ENCODE measurements at regions not wholly inside any gene's neighbourhood (a gene's known extent, or its start where the extent isn't known, plus 50 kb on each side); places are given as distances from the start of the nearest gene placed in this dataset.

DNA sequence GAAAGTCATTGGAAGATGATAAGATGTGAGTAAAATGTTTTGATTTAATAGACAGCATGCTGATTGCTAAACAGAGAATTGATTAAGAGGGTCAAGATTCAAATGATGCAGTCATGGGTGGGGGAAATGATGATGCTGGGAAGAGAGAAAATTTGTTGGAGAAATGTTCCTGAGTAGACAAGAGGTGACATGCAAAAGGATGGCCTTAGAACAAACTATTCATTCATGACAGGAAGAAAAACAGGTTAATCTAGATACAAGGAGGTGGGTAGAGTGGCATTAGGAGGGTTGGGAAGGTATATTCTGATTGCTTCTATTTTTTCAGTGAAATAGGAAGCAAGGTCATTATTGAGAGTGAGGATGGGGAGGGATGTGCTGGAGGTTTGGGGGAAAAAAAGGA, 146.7 kb downstream of the SEM1 start:
- Histone ChIP-seq H2AFZ (replicated peaks) (no peak overlapping the region), H3K4me2 (no peak overlapping the region), H3K79me2 (ENCODE audit: low read depth) (no peaks in the 10 kb centered on the region), H3K9ac (no peak overlapping the region), H3K4me1 (no peaks in the 10 kb centered on the region), H3F3A (ENCODE audit: low read depth) (no peaks in the 10 kb centered on the region), H3K36me3 (no peaks in the 10 kb centered on the region), H4K20me1 (ENCODE audit: low read depth) (no peaks in the 10 kb centered on the region), H3K27ac (no peak overlapping the region), H3K4me3 (no peak overlapping the region), H3K9me3 (ENCODE audit: low read depth) (no peaks in the 10 kb centered on the region), H3K27me3 (no peaks in the 10 kb centered on the region)
- H3K4me1 Mint-ChIP-seq: no peaks in the 10 kb centered on the region
- DNase-seq (ENCODE audit: low spot score): no peak
- no peaks in the 10 kb centered on the region for H3K36me3 Mint-ChIP-seq
- no peak overlapping the region for H3K4me3 Mint-ChIP-seq
- no peaks in the 10 kb centered on the region for H3K9me3 Mint-ChIP-seq
- no peaks in the 10 kb centered on the region for H3K27me3 Mint-ChIP-seq (ENCODE audit: insufficient read depth, low read depth)
- no peak overlapping the region for H3K27ac Mint-ChIP-seq
- no peak for TF ChIP-seq EZH2 (IDR thresholded peaks at IDR 0.05)
- TF ChIP-seq EZH2phosphoT487 (IDR thresholded peaks at IDR 0.05): no peak
- TF ChIP-seq, protein P1, sequence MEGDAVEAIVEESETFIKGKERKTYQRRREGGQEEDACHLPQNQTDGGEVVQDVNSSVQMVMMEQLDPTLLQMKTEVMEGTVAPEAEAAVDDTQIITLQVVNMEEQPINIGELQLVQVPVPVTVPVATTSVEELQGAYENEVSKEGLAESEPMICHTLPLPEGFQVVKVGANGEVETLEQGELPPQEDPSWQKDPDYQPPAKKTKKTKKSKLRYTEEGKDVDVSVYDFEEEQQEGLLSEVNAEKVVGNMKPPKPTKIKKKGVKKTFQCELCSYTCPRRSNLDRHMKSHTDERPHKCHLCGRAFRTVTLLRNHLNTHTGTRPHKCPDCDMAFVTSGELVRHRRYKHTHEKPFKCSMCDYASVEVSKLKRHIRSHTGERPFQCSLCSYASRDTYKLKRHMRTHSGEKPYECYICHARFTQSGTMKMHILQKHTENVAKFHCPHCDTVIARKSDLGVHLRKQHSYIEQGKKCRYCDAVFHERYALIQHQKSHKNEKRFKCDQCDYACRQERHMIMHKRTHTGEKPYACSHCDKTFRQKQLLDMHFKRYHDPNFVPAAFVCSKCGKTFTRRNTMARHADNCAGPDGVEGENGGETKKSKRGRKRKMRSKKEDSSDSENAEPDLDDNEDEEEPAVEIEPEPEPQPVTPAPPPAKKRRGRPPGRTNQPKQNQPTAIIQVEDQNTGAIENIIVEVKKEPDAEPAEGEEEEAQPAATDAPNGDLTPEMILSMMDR (IDR thresholded peaks at IDR 0.05): no peak

DNA sequence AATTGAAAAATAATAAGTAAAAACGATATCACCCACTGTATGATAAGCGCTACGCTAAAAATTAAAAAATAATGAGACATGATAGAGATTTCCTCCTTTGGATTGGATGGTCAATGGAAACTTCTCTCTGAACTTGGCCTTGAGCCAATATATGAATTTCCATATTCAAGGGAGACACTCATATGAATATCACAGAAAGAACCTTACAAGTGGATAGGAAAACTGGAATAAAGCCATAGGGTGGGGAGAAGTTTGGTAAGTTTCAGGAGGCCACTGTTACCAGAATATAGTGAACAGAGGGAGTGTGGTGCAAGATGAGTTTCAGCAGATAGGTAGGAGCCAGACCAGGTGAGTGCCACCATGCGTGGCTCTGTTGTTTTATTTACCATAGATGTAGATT, 147.2 kb downstream of the SEM1 start:
- H3K27ac ChIP-seq: no peak overlapping the region
- no peaks in the 10 kb centered on the region for H3K27me3 Mint-ChIP-seq (ENCODE audit: insufficient read depth, low read depth)

DNA sequence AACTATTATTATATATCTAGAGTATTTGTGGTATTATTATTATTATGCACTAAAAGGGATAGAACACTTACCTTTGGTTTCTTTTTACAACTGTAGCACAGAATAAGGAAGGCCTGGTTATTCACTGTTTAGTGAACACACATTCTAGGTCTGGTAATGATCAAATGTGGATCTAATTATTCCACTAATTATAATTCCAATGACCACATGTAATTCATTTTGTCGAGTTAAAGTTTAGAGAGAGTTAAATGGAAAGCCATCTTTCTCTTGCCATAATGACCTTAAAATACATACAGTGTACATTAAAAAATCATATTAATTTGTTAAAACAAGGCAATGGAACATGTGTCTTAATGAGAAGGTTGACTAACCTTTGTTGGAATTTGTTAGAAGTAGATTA, 147.8 kb downstream of the SEM1 start:
- Histone ChIP-seq H3K9ac (no peak overlapping the region), H3K27ac (no peak overlapping the region), H3K9me3 (ENCODE audit: low read depth) (no peaks in the 10 kb centered on the region), H4K20me1 (ENCODE audit: low read depth) (no peaks in the 10 kb centered on the region), H3K36me3 (no peaks in the 10 kb centered on the region), H3K4me3 (no peak overlapping the region), H3K4me2 (no peak overlapping the region), H3K27me3 (no peaks in the 10 kb centered on the region), H3K4me1 (no peaks in the 10 kb centered on the region), H3K79me2 (ENCODE audit: low read depth) (no peaks in the 10 kb centered on the region), H3F3A (ENCODE audit: low read depth) (no peaks in the 10 kb centered on the region), H2AFZ (replicated peaks) (no peak overlapping the region)
- H3K4me1 Mint-ChIP-seq: no peaks in the 10 kb centered on the region
- no peak for TF ChIP-seq EZH2phosphoT487 (IDR thresholded peaks at IDR 0.05)
- TF ChIP-seq EZH2 (IDR thresholded peaks at IDR 0.05): no peak
- TF ChIP-seq, protein P1 (IDR thresholded peaks at IDR 0.05): no peak
- H3K36me3 Mint-ChIP-seq: no peaks in the 10 kb centered on the region
- no peaks in the 10 kb centered on the region for H3K9me3 Mint-ChIP-seq
- H3K4me3 Mint-ChIP-seq: no peak overlapping the region
- H3K27me3 Mint-ChIP-seq (ENCODE audit: insufficient read depth, low read depth): no peaks in the 10 kb centered on the region
- DNase-seq (ENCODE audit: low spot score): no peak
- H3K27ac Mint-ChIP-seq: no peak overlapping the region

More for the DNA sequence above, 147.2 kb downstream of the SEM1 start:
- H3K79me2 ChIP-seq (ENCODE audit: low read depth): no peaks in the 10 kb centered on the region
- Mint-ChIP-seq H3K36me3 (no peaks in the 10 kb centered on the region), H3K9me3 (no peaks in the 10 kb centered on the region), H3K4me3 (no peak overlapping the region), H3K4me1 (no peaks in the 10 kb centered on the region), H3K27ac (no peak overlapping the region)
- H3K27me3 ChIP-seq: no peaks in the 10 kb centered on the region
- H2AFZ ChIP-seq (replicated peaks): no peak overlapping the region
- H3K4me2 ChIP-seq: no peak overlapping the region
- H3K4me3 ChIP-seq: no peak overlapping the region
- H3F3A ChIP-seq (ENCODE audit: low read depth): no peaks in the 10 kb centered on the region
- no peaks in the 10 kb centered on the region for H3K9me3 ChIP-seq (ENCODE audit: low read depth)
- no peaks in the 10 kb centered on the region for H3K36me3 ChIP-seq
- H3K4me1 ChIP-seq: no peaks in the 10 kb centered on the region
- DNase-seq (ENCODE audit: low spot score): no peak
- TF ChIP-seq EZH2 (IDR thresholded peaks at IDR 0.05): no peak
- no peak for TF ChIP-seq EZH2phosphoT487 (IDR thresholded peaks at IDR 0.05)
- TF ChIP-seq, protein P1 (IDR thresholded peaks at IDR 0.05): no peak
- H3K9ac ChIP-seq: no peak overlapping the region
- H4K20me1 ChIP-seq (ENCODE audit: low read depth): no peaks in the 10 kb centered on the region

Data from neural progenitor cell (in vitro differentiated cells).